OCI-LY7 (cell line): ENCODE measurements at regions not wholly inside any gene's neighbourhood (a gene's known extent, or its start where the extent isn't known, plus 50 kb on each side); places are given as distances from the start of the nearest gene placed in this dataset.

Source experiments
- BruUV-seq: library from RNA; stranded (reverse); fragments of 400-500 nt; replicated peaks from 2 replicates; lab custom pipeline; 2021; lab: Mats Ljungman, UMichigan
- CTCF ChIA-PET: fragments of 300-600 bp; sonication (Branson Sonifier 250); formaldehyde crosslinking; loops from one replicate; lab custom pipeline; 2022; ENCODE audit warnings: antibody characterized with exemption; ENCODE audit not compliant: unreplicated experiment; lab: Charles Lee
- POLR2A ChIA-PET: fragments of 300-600 bp; sonication (Branson Sonifier 250); formaldehyde crosslinking; loops from one replicate; lab custom pipeline; 2022; ENCODE audit warnings: antibody characterized with exemption; lab: Charles Lee
- DNase-seq: peaks from one replicate; pipeline ENCODE4 v3.0.0-alpha.2; 2015; ENCODE audit warnings: low spot score
- H2AFZ ChIP-seq: fragments of 200-600 bp; sonication (generic), shearing (Covaris generic); 2 replicates; pipeline ENCODE4 v1.6.1; 2014; ENCODE audit warnings: mild to moderate bottlenecking, antibody characterized with exemption, low read length, moderate library complexity
- H3K27ac ChIP-seq: fragments of 200-600 bp; sonication (generic); 2 replicates; pipeline ENCODE4 v1.5.1; 2014; ENCODE audit warnings: mixed run types, low read depth, mild to moderate bottlenecking, moderate library complexity, low read length, inconsistent platforms; ENCODE audit not compliant: poor library complexity, severe bottlenecking
- H3K36me3 ChIP-seq: fragments of 200-600 bp; sonication (generic); 2 replicates; pipeline ENCODE4 v1.6.1; 2014; ENCODE audit warnings: mild to moderate bottlenecking, antibody characterized with exemption, low read length, moderate library complexity, mixed read lengths; ENCODE audit not compliant: insufficient read depth
- H3K4me1 ChIP-seq: fragments of 200-600 bp; sonication (generic); 2 replicates; pipeline ENCODE4 v1.5.1; 2014; ENCODE audit warnings: mild to moderate bottlenecking, low read length; ENCODE audit not compliant: insufficient read depth, poor library complexity, severe bottlenecking
- H3K4me2 ChIP-seq: fragments of 200-600 bp; sonication (generic); 2 replicates; pipeline ENCODE4 v1.6.1; 2014; ENCODE audit warnings: mild to moderate bottlenecking, low read length
- H3K4me3 ChIP-seq: fragments of 200-600 bp; sonication (generic); 2 replicates; pipeline ENCODE4 v1.5.1; 2014; ENCODE audit warnings: mild to moderate bottlenecking, low read depth, low read length; ENCODE audit not compliant: poor library complexity, severe bottlenecking
- H3K79me2 ChIP-seq: fragments of 200-600 bp; sonication (generic); 2 replicates; pipeline ENCODE4 v1.6.1; 2016; ENCODE audit warnings: low read depth, mild to moderate bottlenecking, low read length, moderate library complexity, mixed read lengths; ENCODE audit not compliant: insufficient read depth
- H3K9me2 ChIP-seq: fragments of 200-600 bp; sonication (generic); 2 replicates; pipeline ENCODE4 v1.6.1; 2016; ENCODE audit warnings: mild to moderate bottlenecking, low read length, mixed read lengths; ENCODE audit not compliant: insufficient read depth
- H3K9me3 ChIP-seq: fragments of 200-600 bp; sonication (generic); 2 replicates; pipeline ENCODE4 v1.6.1; 2014; ENCODE audit warnings: mild to moderate bottlenecking, mixed run types, low read length, mixed read lengths
- H4K20me1 ChIP-seq: fragments of 200-600 bp; sonication (generic); 2 replicates; pipeline ENCODE4 v1.6.1; 2014; ENCODE audit warnings: mild to moderate bottlenecking, antibody characterized with exemption, low read length, moderate library complexity, mixed read lengths; ENCODE audit not compliant: insufficient read depth
- CTCF ChIP-seq: fragments of 200-600 bp; sonication (generic); conservative IDR thresholded peaks from 2 replicates; pipeline ENCODE4 v1.5.1; 2014; ENCODE audit warnings: mild to moderate bottlenecking, antibody characterized with exemption, low read length, moderate library complexity, mixed read lengths
- EZH2phosphoT487 ChIP-seq: fragments of 200-600 bp; sonication (generic); IDR thresholded peaks from 2 replicates; pipeline ENCODE4 v1.6.1; 2018; ENCODE audit warnings: low read depth, borderline replicate concordance, mild to moderate bottlenecking, mixed run types, antibody characterized with exemption, low read length, moderate library complexity, mixed read lengths
- intact Hi-C: fragments of 100-400 bp; cut with micrococcal nuclease; formaldehyde crosslinking; loops from one replicate; pipeline ENCODE4 v1.10.0; 2022; ENCODE audit not compliant: unreplicated experiment

- Histone ChIP-seq H3K27ac (no peak overlapping the region), H4K20me1 (no peaks in the 10 kb centered on the region), H3K9me2 (no peaks in the 10 kb centered on the region), H3K4me3 (no peak overlapping the region), H3K9me3 (no peaks in the 10 kb centered on the region), H3K4me2 (no peak overlapping the region), H3K36me3 (no peaks in the 10 kb centered on the region), H3K4me1 (no peaks in the 10 kb centered on the region), H3K79me2 (no peaks in the 10 kb centered on the region), H2AFZ (no peak overlapping the region)
- TF ChIP-seq CTCF (no peak), EZH2phosphoT487 (no peak)
- intact Hi-C loops, result no loop called here
- ChIA-PET POLR2A (interaction anchor here (0.6 kb wide), 1 partner anchor 420 kb away, joined by 3 read pairs; no protein-coding TSS in a partner anchor), CTCF (no interaction called here)
- DNase-seq, result no peak
- no TSS peak for BruUV-seq
Observed at GRCh38 chr9:27699621-27700020, 126.3 kb upstream of the C9orf72 start.

- no peak overlapping the region for H3K4me2 ChIP-seq
- intact Hi-C loops, result no loop called here
- no peak overlapping the region for H3K4me3 ChIP-seq
- no peaks in the 10 kb centered on the region for H4K20me1 ChIP-seq
- H3K9me3 ChIP-seq, result no peaks in the 10 kb centered on the region
- no peak for TF ChIP-seq CTCF
- no peak for TF ChIP-seq EZH2phosphoT487
- no peak for DNase-seq
- H3K4me1 ChIP-seq, result no peaks in the 10 kb centered on the region
- no peaks in the 10 kb centered on the region for H3K36me3 ChIP-seq
- H3K79me2 ChIP-seq, result no peaks in the 10 kb centered on the region
- BruUV-seq, result no TSS peak
- no peak overlapping the region for H2AFZ ChIP-seq
- H3K27ac ChIP-seq, result no peak overlapping the region
- CTCF ChIA-PET, result no interaction called here
- H3K9me2 ChIP-seq, result no peaks in the 10 kb centered on the region
- POLR2A ChIA-PET, result interaction anchor here (0.7 kb wide), 1 partner anchor 707 kb away, joined by 3 read pairs; no protein-coding TSS in a partner anchor
Observed at GRCh38 chr9:27701016-27701415, 127.7 kb upstream of the C9orf72 start.

GRCh38 chr9:27701587-27701986 is 128.3 kb upstream of the C9orf72 start:
- Histone ChIP-seq H4K20me1 (no peaks in the 10 kb centered on the region), H3K4me1 (no peaks in the 10 kb centered on the region), H3K4me3 (no peak overlapping the region), H3K4me2 (no peak overlapping the region), H2AFZ (no peak overlapping the region), H3K9me2 (no peaks in the 10 kb centered on the region), H3K27ac (no peak overlapping the region), H3K9me3 (no peaks in the 10 kb centered on the region), H3K36me3 (no peaks in the 10 kb centered on the region), H3K79me2 (no peaks in the 10 kb centered on the region)
- BruUV-seq, result no TSS peak
- DNase-seq, result no peak
- CTCF ChIA-PET, result no interaction called here
- POLR2A ChIA-PET, result no interaction called here
- TF ChIP-seq EZH2phosphoT487 (no peak), CTCF (no peak)
- intact Hi-C loops, result no loop called here
